GM19463 (cell line): ENCODE measurements at regions not wholly inside any gene's neighbourhood (a gene's known extent, or its start where the extent isn't known, plus 50 kb on each side); places are given as distances from the start of the nearest gene placed in this dataset.
"Not testable (repeated sequence)": the region's sequence is repeated elsewhere in the genome, so short reads cannot be mapped to it uniquely, and the experiment has no call there.

Experiments
- ATAC-seq: cut with Tn5 transposase; IDR thresholded peaks from one replicate; pipeline ENCODE4 v1.9.1; 2021; ENCODE audit warnings: mild to moderate bottlenecking, moderate library complexity; ENCODE audit not compliant: unreplicated experiment

GRCh38 chr1:213523781-213524398, 463.9 kb upstream of the PROX1 start:
- ATAC-seq: no peak

GRCh38 chr1:213526306-213526705, 461.5 kb upstream of the PROX1 start:
- ATAC-seq: no peak

GRCh38 chr1:213530611-213531320, 457.0 kb upstream of the PROX1 start:
- ATAC-seq: no peak

GRCh38 chr1:213531369-213532310, 456.1 kb upstream of the PROX1 start:
- ATAC-seq: no peak

GRCh38 chr1:213533125-213533524, 454.6 kb upstream of the PROX1 start:
- no peak for ATAC-seq

- no peak for ATAC-seq
Observed at GRCh38 chr1:213535679-213536078, 452.1 kb upstream of the PROX1 start.

- ATAC-seq: no peak
Observed at GRCh38 chr1:213538251-213538650, 449.5 kb upstream of the PROX1 start.

GRCh38 chr1:213539464-213539863, 448.3 kb upstream of the PROX1 start:
- ATAC-seq: no peak

GRCh38 chr1:213541641-213542040, 446.1 kb upstream of the PROX1 start:
- no peak for ATAC-seq

GRCh38 chr1:213545181-213545580, 442.6 kb upstream of the PROX1 start:
- not testable (repeated sequence) for ATAC-seq

GRCh38 chr1:213549982-213550381, 437.8 kb upstream of the PROX1 start:
- no peak for ATAC-seq

- ATAC-seq: no peak
Observed at GRCh38 chr1:213550804-213551203, 437.0 kb upstream of the PROX1 start.

- no peak for ATAC-seq
Observed at GRCh38 chr1:213552045-213552444, 435.7 kb upstream of the PROX1 start.

- no peak for ATAC-seq
Observed at GRCh38 chr1:213560226-213560625, 427.5 kb upstream of the PROX1 start.

- ATAC-seq: no peak
Observed at GRCh38 chr1:213561870-213562269, 425.9 kb upstream of the PROX1 start.

GRCh38 chr1:213564215-213564659, 423.5 kb upstream of the PROX1 start:
- no peak for ATAC-seq

- ATAC-seq: no peak
Observed at GRCh38 chr1:213568929-213569815, 418.6 kb upstream of the PROX1 start.

GRCh38 chr1:213569816-213570150, 418.0 kb upstream of the PROX1 start:
- ATAC-seq: no peak

GRCh38 chr1:213570487-213570886, 417.3 kb upstream of the PROX1 start:
- no peak for ATAC-seq

GRCh38 chr1:213571419-213571818, 416.4 kb upstream of the PROX1 start:
- no peak for ATAC-seq

- ATAC-seq: no peak
Observed at GRCh38 chr1:213571843-213572242, 415.9 kb upstream of the PROX1 start.
